K562 (cell line): ENCODE measurements at regions not wholly inside any gene's neighbourhood (a gene's known extent, or its start where the extent isn't known, plus 50 kb on each side); places are given as distances from the start of the nearest gene placed in this dataset.

Experiments
- ATAC-seq: fragments of 200-7000 bp; cut with Tn5 transposase; 3 replicates; pipeline ENCODE4 v1.9.1; 2020; ENCODE audit warnings: moderate library complexity
- BruUV-seq: library from RNA; stranded (reverse); fragments of 400-500 nt; replicated peaks from 2 replicates; lab custom pipeline; 2021; lab: Mats Ljungman, UMichigan
- CTCF ChIA-PET: fragments of 300-600 bp; formaldehyde crosslinking; extraction: SDS; loops from one replicate; lab custom pipeline; 2021; ENCODE audit warnings: low intra/inter-chr PET ratio; lab: Yijun Ruan, JAX
- POLR2A ChIA-PET: fragments of 300-600, 350-650 bp; sonication (Branson Sonifier 250); formaldehyde crosslinking; extraction: SDS; loops from one replicate; lab custom pipeline; 2021; ENCODE audit warnings: antibody characterized with exemption, inconsistent platforms; lab: Yijun Ruan, JAX
- DNase-seq, 4 experiments: peaks; one replicate each; pipeline versions ENCODE4 v3.0.0 to v3.0.0-alpha.2; 2011 to 2018; ENCODE audit warnings: low spot score in 3 of 4, mixed read lengths in 3 of 4; ENCODE audit errors: extremely low read depth in 1 of 4
- FAIRE-seq: peaks from 2 replicates; lab custom pipeline; 2011; peaks lifted over from hg19 to GRCh38; lab: Jason Lieb, UNC
- H2AFZ ChIP-seq: 2 replicates; pipeline ENCODE4 v1.6.0; 2011; ENCODE audit warnings: low read depth, low read length, control low read depth, inconsistent platforms
- H3K27ac ChIP-seq: fragments of 200-600 bp; 3 replicates; pipeline ENCODE4 v1.8.0; 2011; ENCODE audit warnings: low read depth, mild to moderate bottlenecking, control low read depth, inconsistent platforms, low read length, moderate library complexity, mixed read lengths; ENCODE audit errors: extremely low read depth
- H3K27me3 ChIP-seq, 2 experiments: fragments of 300-600 bp in 1 of 2; 2 replicates in 1 of 2; 3 replicates in 1 of 2; pipeline versions ENCODE4 v1.6.0 to v1.8.0; 2011; ENCODE audit warnings: inconsistent platforms in 2 of 2, low read length in 2 of 2, mild to moderate bottlenecking in 1 of 2, mixed read lengths in 1 of 2, moderate library complexity in 1 of 2; ENCODE audit not compliant: control insufficient read depth in 2 of 2, insufficient read depth in 2 of 2
- H3K36me3 ChIP-seq: fragments of 300-600 bp; 3 replicates; pipeline ENCODE4 v1.8.0; 2011; ENCODE audit warnings: mild to moderate bottlenecking, low read length, inconsistent platforms; ENCODE audit not compliant: control insufficient read depth, insufficient read depth
- H3K4me1 ChIP-seq, 2 experiments: fragments of 200-600 bp in 1 of 2; replicated peaks in 1 of 2; 2 replicates in 1 of 2; 3 replicates in 1 of 2; pipeline versions ENCODE4 v1.5.1 to v1.8.0; 2011; ENCODE audit warnings: inconsistent platforms in 2 of 2, low read length in 2 of 2, mild to moderate bottlenecking in 1 of 2, mixed read lengths in 1 of 2, moderate library complexity in 1 of 2; ENCODE audit not compliant: control insufficient read depth in 2 of 2, insufficient read depth in 2 of 2
- H3K4me2 ChIP-seq: 2 replicates; pipeline ENCODE4 v1.6.1; 2011; ENCODE audit warnings: low read length, control low read depth, inconsistent platforms, mixed read lengths; ENCODE audit not compliant: insufficient read depth
- H3K4me3 ChIP-seq: fragments of 200-600 bp; sonication (generic), shearing (Covaris generic); 2 replicates; pipeline ENCODE4 v1.5.1; 2016; ENCODE audit warnings: control low read depth, inconsistent platforms
- H3K79me2 ChIP-seq: fragments of 200-600 bp; 3 replicates; pipeline ENCODE4 v1.8.0; 2011; ENCODE audit warnings: low read length, inconsistent platforms; ENCODE audit not compliant: control insufficient read depth, insufficient read depth
- H3K9ac ChIP-seq, 2 experiments: 2 replicates each; pipeline versions ENCODE4 v1.6.0 to v1.6.1; 2011; ENCODE audit warnings: low read depth in 2 of 2, low read length in 2 of 2, control low read depth in 1 of 2, inconsistent platforms in 1 of 2, mild to moderate bottlenecking in 1 of 2, mixed read lengths in 1 of 2; ENCODE audit not compliant: insufficient read depth in 1 of 2
- H3K9me1 ChIP-seq: one replicate; pipeline ENCODE4 v1.6.0; 2011; ENCODE audit warnings: inconsistent platforms, mild to moderate bottlenecking, low read length, moderate library complexity; ENCODE audit not compliant: control insufficient read depth, insufficient read depth
- H3K9me3 ChIP-seq: replicated peaks from 2 replicates; pipeline ENCODE4 v1.5.1; 2011; ENCODE audit warnings: low read depth, low read length, inconsistent platforms; ENCODE audit not compliant: control insufficient read depth, insufficient read depth
- H4K20me1 ChIP-seq: replicated peaks from 2 replicates; pipeline ENCODE4 v1.6.1; 2011; ENCODE audit warnings: low read length, inconsistent platforms, mixed read lengths; ENCODE audit not compliant: control insufficient read depth, insufficient read depth
- FOXA1 ChIP-seq: fragments of 450-650 bp; IDR thresholded peaks from 2 replicates; pipeline ENCODE4 v1.6.1; 2016; ENCODE audit warnings: mild to moderate bottlenecking, borderline replicate concordance
- KHSRP ChIP-seq: fragments of 450-650 bp; IDR thresholded peaks from 2 replicates; pipeline ENCODE4 v1.6.1; 2017
- POLR2AphosphoS2 ChIP-seq: IDR thresholded peaks from 2 replicates; pipeline ENCODE4 v1.6.1; 2012; ENCODE audit warnings: low read length, improper control_type of control experiment
- RFX5 ChIP-seq: IDR thresholded peaks from 2 replicates; pipeline ENCODE4 v1.6.1; 2011; ENCODE audit warnings: low read depth, mild to moderate bottlenecking, improper control_type of control experiment, low read length
- RUNX1 ChIP-seq: sonication (generic); IDR thresholded peaks from 2 replicates; pipeline ENCODE4 v1.6.1; 2016; ENCODE audit warnings: antibody characterized with exemption, low read depth
- SIN3A ChIP-seq, 2 experiments: fragments of 150-350 bp in 1 of 2; IDR thresholded peaks; 2 replicates each; pipeline ENCODE4 v1.6.1; 2011 to 2016; ENCODE audit warnings: borderline replicate concordance in 2 of 2, low read depth in 2 of 2, low read length in 2 of 2, mild to moderate bottlenecking in 2 of 2, moderate library complexity in 2 of 2; ENCODE audit not compliant: control insufficient read depth in 1 of 2
- WGBS: fragments of 100-300 bp; shearing (Covaris generic); methylation state at CpG from one replicate; pipeline ENCODE4 v1.1.6; 2016; ENCODE audit warnings: low coverage, mixed read lengths; ENCODE audit not compliant: insufficient coverage; ENCODE audit errors: missing lambda C conversion rate; 5-methylcytosine and 5-hydroxymethylcytosine counted together
- in situ Hi-C: fragments of 300-500 bp; cut with MboI; formaldehyde crosslinking; loops from 4 replicates; pipeline ENCODE4 v1.15.0; 2018; ENCODE audit warnings: inconsistent platforms, mixed read lengths
- intact Hi-C: fragments of 100-400 bp; cut with micrococcal nuclease; formaldehyde crosslinking; loops from 2 replicates; pipeline ENCODE4 v1.14.2; 2022
- TF ChIP-seq, protein P1 (sequence below): fragments of 250-450 bp; sonication (Bioruptor Pico); IDR thresholded peaks from 2 replicates; pipeline ENCODE4 v1.8.0; 2021; ENCODE audit warnings: borderline replicate concordance, mild to moderate bottlenecking, moderate library complexity; ENCODE audit not compliant: poor library complexity, severe bottlenecking
- TF ChIP-seq, protein P2 (sequence below), 2 experiments: fragments of 450-650 bp; IDR thresholded peaks; 2 replicates each; pipeline ENCODE4 v1.6.1; 2018; ENCODE audit warnings: mild to moderate bottlenecking in 2 of 2, low read depth in 1 of 2; ENCODE audit not compliant: partially characterized antibody in 2 of 2

DNA sequence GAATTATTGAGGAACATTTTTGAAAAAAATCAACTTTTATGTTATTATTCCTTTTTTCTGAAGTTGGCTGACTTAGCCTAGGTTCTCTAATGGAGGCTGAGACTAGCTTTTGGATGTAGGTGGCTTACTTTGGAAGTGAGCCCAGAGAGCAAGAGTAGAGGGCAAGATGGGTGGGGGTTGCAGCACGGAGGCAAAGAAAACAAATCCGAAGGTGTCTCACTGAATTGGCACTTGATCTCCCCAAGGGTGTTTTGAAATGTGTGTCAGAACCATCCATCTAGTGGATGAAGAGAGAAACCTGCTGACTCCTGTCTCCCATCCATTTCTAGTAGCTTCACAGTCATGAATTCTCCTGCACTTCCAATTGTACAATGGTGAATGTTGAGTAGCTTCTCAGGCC lies 390.7 kb downstream of the TMEM182 start:
- 0% methylated on average over 2 of the region's 2 CpGs for WGBS
- Histone ChIP-seq H2AFZ (no peak overlapping the region), H4K20me1 (no peaks in the 10 kb centered on the region), H3K9me1 (no peaks in the 10 kb centered on the region), H3K79me2 (no peaks in the 10 kb centered on the region), H3K4me2 (no peak overlapping the region), H3K9me3 (no peaks in the 10 kb centered on the region), H3K36me3 (no peaks in the 10 kb centered on the region), H3K27ac (no peak overlapping the region), H3K4me1 (no peaks in the 10 kb centered on the region), H3K9ac (no peak overlapping the region), H3K27me3 (no peaks in the 10 kb centered on the region), H3K4me3 (no peak overlapping the region)
- BruUV-seq = no TSS peak
- TF ChIP-seq RFX5 (no peak), FOXA1 (no peak), KHSRP (no peak)
- TF ChIP-seq, protein P1, sequence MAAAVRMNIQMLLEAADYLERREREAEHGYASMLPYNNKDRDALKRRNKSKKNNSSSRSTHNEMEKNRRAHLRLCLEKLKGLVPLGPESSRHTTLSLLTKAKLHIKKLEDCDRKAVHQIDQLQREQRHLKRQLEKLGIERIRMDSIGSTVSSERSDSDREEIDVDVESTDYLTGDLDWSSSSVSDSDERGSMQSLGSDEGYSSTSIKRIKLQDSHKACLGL (CRISPR knock-in tag) = no peak
- intact Hi-C loops = no loop called here
- in situ Hi-C loops = no loop called here
- FAIRE-seq = no peak
- ChIA-PET CTCF (no interaction called here), POLR2A (interaction anchor here (0.6 to 1.2 kb wide), 2 partner anchors 10 to 303 kb away, joined by 3 read pairs; no protein-coding TSS in a partner anchor)
- no peak for ATAC-seq
- no peak for DNase-seq

DNA sequence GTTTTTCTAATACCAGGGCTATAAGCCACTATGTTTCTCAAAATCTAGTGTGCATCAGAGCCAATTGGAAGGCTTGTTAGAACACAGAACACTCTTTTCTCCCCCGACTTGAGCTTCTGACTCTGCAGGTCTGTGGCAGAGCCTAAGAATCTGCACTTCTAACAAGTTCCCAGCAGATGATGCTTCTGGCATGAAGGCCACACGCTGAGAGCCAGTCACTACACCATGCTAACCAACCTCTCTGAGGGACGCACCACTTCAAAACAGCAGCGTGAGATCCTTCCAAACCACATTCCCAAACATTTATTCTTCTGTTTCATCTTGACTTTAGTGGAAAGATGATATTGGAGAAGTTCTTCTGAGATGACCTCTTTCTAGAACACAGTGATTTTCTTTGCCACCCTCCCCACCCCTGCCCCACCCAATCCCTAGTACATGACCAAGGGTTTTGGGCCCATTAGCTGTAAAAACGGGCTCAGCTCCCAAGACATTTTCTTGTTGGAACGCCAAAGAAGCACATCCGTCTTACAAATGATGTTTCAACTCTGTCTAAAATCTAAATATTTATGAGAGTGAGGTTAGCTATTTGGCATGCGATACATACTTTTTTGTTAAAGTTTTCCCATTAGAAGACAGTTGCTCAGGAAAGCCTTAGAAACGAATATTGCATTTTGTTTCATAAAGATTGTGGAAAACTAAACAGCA lies 391.9 kb downstream of the TMEM182 start:
- ChIA-PET POLR2A (no interaction called here), CTCF (no interaction called here)
- FAIRE-seq (no peak), DNase-seq (no peak), ATAC-seq (no peak)
- no TSS peak for BruUV-seq
- Histone ChIP-seq H3K27me3 (no peaks in the 10 kb centered on the region), H3K9me3 (no peaks in the 10 kb centered on the region), H3K4me1 (no peaks in the 10 kb centered on the region), H3K4me2 (no peak overlapping the region), H3K79me2 (no peaks in the 10 kb centered on the region), H3K4me3 (no peak overlapping the region), H3K27ac (no peak overlapping the region), H4K20me1 (no peaks in the 10 kb centered on the region), H3K9me1 (no peaks in the 10 kb centered on the region), H3K9ac (no peak overlapping the region), H2AFZ (no peak overlapping the region), H3K36me3 (no peaks in the 10 kb centered on the region)
- in situ Hi-C loops (no loop called here), intact Hi-C loops (no loop called here)
- 0% methylated on average over 9 of the region's 9 CpGs for WGBS
- TF ChIP-seq RUNX1 = no peak
- TF ChIP-seq, protein P2, sequence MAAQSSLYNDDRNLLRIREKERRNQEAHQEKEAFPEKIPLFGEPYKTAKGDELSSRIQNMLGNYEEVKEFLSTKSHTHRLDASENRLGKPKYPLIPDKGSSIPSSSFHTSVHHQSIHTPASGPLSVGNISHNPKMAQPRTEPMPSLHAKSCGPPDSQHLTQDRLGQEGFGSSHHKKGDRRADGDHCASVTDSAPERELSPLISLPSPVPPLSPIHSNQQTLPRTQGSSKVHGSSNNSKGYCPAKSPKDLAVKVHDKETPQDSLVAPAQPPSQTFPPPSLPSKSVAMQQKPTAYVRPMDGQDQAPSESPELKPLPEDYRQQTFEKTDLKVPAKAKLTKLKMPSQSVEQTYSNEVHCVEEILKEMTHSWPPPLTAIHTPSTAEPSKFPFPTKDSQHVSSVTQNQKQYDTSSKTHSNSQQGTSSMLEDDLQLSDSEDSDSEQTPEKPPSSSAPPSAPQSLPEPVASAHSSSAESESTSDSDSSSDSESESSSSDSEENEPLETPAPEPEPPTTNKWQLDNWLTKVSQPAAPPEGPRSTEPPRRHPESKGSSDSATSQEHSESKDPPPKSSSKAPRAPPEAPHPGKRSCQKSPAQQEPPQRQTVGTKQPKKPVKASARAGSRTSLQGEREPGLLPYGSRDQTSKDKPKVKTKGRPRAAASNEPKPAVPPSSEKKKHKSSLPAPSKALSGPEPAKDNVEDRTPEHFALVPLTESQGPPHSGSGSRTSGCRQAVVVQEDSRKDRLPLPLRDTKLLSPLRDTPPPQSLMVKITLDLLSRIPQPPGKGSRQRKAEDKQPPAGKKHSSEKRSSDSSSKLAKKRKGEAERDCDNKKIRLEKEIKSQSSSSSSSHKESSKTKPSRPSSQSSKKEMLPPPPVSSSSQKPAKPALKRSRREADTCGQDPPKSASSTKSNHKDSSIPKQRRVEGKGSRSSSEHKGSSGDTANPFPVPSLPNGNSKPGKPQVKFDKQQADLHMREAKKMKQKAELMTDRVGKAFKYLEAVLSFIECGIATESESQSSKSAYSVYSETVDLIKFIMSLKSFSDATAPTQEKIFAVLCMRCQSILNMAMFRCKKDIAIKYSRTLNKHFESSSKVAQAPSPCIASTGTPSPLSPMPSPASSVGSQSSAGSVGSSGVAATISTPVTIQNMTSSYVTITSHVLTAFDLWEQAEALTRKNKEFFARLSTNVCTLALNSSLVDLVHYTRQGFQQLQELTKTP (IDR thresholded peaks at IDR 0.05; ENCODE audit: low read depth in 1 of 2, partially characterized antibody in 2 of 2) = no peak
- TF ChIP-seq POLR2AphosphoS2 = no peak
- no peak for TF ChIP-seq SIN3A (IDR thresholded peaks at IDR 0.05; ENCODE audit: borderline replicate concordance in 2 of 2, control insufficient read depth in 1 of 2, low read depth in 2 of 2, low read length in 2 of 2)
